Keratinocyte (primary cell): ENCODE measurements at regions not wholly inside any gene's neighbourhood (a gene's known extent, or its start where the extent isn't known, plus 50 kb on each side); places are given as distances from the start of the nearest gene placed in this dataset.

ENCODE experiments used
- DNase-seq: peaks from one replicate; pipeline ENCODE4 v3.0.0-alpha.2; 2011; ENCODE audit warnings: low read depth, missing footprints, low spot score
- FAIRE-seq: peaks from 2 replicates; lab custom pipeline; 2011; peaks lifted over from hg19 to GRCh38; lab: Jason Lieb, UNC
- H2AFZ ChIP-seq: 2 replicates; pipeline ENCODE4 v1.6.0; 2012; ENCODE audit warnings: low read length, control low read depth, inconsistent platforms; ENCODE audit not compliant: control insufficient read depth
- H3K27ac ChIP-seq: 2 replicates; pipeline ENCODE4 v1.5.1; 2011; ENCODE audit warnings: low read length; ENCODE audit not compliant: control insufficient read depth, insufficient read depth
- H3K27me3 ChIP-seq: 3 replicates; pipeline ENCODE4 v1.6.0; 2011; ENCODE audit warnings: low read length; ENCODE audit not compliant: control insufficient read depth, insufficient read depth; ENCODE audit errors: extremely low read depth
- H3K36me3 ChIP-seq, 2 experiments: 2 replicates in 1 of 2; 3 replicates in 1 of 2; pipeline ENCODE4 v1.5.1; 2011; ENCODE audit warnings: low read length in 2 of 2, mild to moderate bottlenecking in 1 of 2; ENCODE audit not compliant: control insufficient read depth in 2 of 2, insufficient read depth in 2 of 2; ENCODE audit errors: extremely low read depth in 1 of 2
- H3K4me1 ChIP-seq: 3 replicates; pipeline ENCODE4 v1.5.1; 2011; ENCODE audit warnings: low read length; ENCODE audit not compliant: control insufficient read depth, insufficient read depth; ENCODE audit errors: extremely low read depth
- H3K4me2 ChIP-seq: 3 replicates; pipeline ENCODE4 v1.6.0; 2011; ENCODE audit warnings: low read depth, low read length; ENCODE audit not compliant: control insufficient read depth, insufficient read depth; ENCODE audit errors: extremely low read depth
- H3K4me3 ChIP-seq, 3 experiments: fragments of 200-600 bp in 1 of 3; sonication (generic) in 1 of 3; 2 replicates in 2 of 3; 3 replicates in 1 of 3; pipeline ENCODE4 v1.5.1; 2011 to 2016; ENCODE audit warnings: low read length in 3 of 3, mild to moderate bottlenecking in 3 of 3, control low read depth in 2 of 3, inconsistent platforms in 1 of 3, low read depth in 1 of 3, mixed read lengths in 1 of 3, mixed run types in 1 of 3, moderate library complexity in 1 of 3; ENCODE audit not compliant: control insufficient read depth in 2 of 3, insufficient read depth in 2 of 3; ENCODE audit errors: extremely low read depth in 1 of 3
- H3K79me2 ChIP-seq: 2 replicates; pipeline ENCODE4 v1.6.0; 2012; ENCODE audit warnings: low read length; ENCODE audit not compliant: control insufficient read depth, insufficient read depth
- H3K9ac ChIP-seq: 3 replicates; pipeline ENCODE4 v1.6.0; 2011; ENCODE audit warnings: low read length; ENCODE audit not compliant: control insufficient read depth, insufficient read depth; ENCODE audit errors: extremely low read depth
- H3K9me1 ChIP-seq: 3 replicates; pipeline ENCODE4 v1.6.0; 2011; ENCODE audit warnings: low read length; ENCODE audit not compliant: control insufficient read depth, insufficient read depth; ENCODE audit errors: extremely low read depth
- H3K9me3 ChIP-seq: 2 replicates; pipeline ENCODE4 v1.5.1; 2012; ENCODE audit warnings: low read depth, low read length; ENCODE audit not compliant: control insufficient read depth
- H4K20me1 ChIP-seq: 3 replicates; pipeline ENCODE4 v1.6.0; 2011; ENCODE audit warnings: low read length; ENCODE audit not compliant: control insufficient read depth, insufficient read depth; ENCODE audit errors: extremely low read depth
- CTCF ChIP-seq, 3 experiments: IDR thresholded peaks in 1 of 3; conservative IDR thresholded peaks in 1 of 3; optimal IDR thresholded peaks in 1 of 3; 2 replicates in 2 of 3; 3 replicates in 1 of 3; pipeline versions ENCODE3 to v1.5.1; 2011; ENCODE audit warnings: low read length in 3 of 3, mild to moderate bottlenecking in 3 of 3, moderate library complexity in 2 of 3, control low read depth in 1 of 3, inconsistent platforms in 1 of 3; ENCODE audit not compliant: insufficient read depth in 2 of 3; ENCODE audit errors: extremely low read depth in 1 of 3
- EZH2 ChIP-seq: IDR thresholded peaks from one replicate; pipeline ENCODE4 v1.6.1; 2012; ENCODE audit warnings: inconsistent platforms, mild to moderate bottlenecking, low read length, moderate library complexity
- dilution Hi-C: fragments of 300-500 bp; cut with MboI; formaldehyde crosslinking; loops from one replicate; pipeline ENCODE4 v1.7.0; 2020; ENCODE audit warnings: low sequenced_read_pairs; ENCODE audit not compliant: extremely low pct_ligation_motif_present

GRCh38 chr12:53867216-53868012, 71.2 kb upstream of the HOXC13 start:
- Histone ChIP-seq H3K79me2 (no peaks in the 10 kb centered on the region), H3K36me3 (no peaks in the 10 kb centered on the region), H3K9me3 (no peaks in the 10 kb centered on the region), H3K4me3 (no peak overlapping the region), H3K9ac (no peak overlapping the region), H4K20me1 (no peaks in the 10 kb centered on the region), H3K4me1 (peaks cover 39% of the 10 kb centered on the region), H3K9me1 (no peaks in the 10 kb centered on the region), H3K27me3 (no peaks in the 10 kb centered on the region), H3K4me2 (no peak overlapping the region), H2AFZ (no peak overlapping the region), H3K27ac (no peak overlapping the region)
- dilution Hi-C loops = no loop called here
- FAIRE-seq = peak; percentile 78
- TF ChIP-seq EZH2 = no peak
- TF ChIP-seq CTCF (optimal IDR thresholded peaks at IDR 0.05 in 1 of 3, IDR thresholded peaks at IDR 0.05 in 1 of 3, conservative IDR thresholded peaks at IDR 0.05 in 1 of 3; ENCODE audit: extremely low read depth in 1 of 3, insufficient read depth in 2 of 3, low read length in 3 of 3) = no peak
- DNase-seq = no peak

- Histone ChIP-seq H3K9me1 (no peaks in the 10 kb centered on the region), H3K9ac (no peak overlapping the region), H3K27me3 (no peaks in the 10 kb centered on the region), H3K79me2 (no peaks in the 10 kb centered on the region), H3K36me3 (no peaks in the 10 kb centered on the region), H2AFZ (peak overlapping the region; percentile 59), H3K9me3 (no peaks in the 10 kb centered on the region), H3K4me3 (no peak overlapping the region), H4K20me1 (no peaks in the 10 kb centered on the region), H3K27ac (no peak overlapping the region), H3K4me1 (peaks cover 27% of the 10 kb centered on the region), H3K4me2 (peak overlapping the region; percentile 7)
- FAIRE-seq = peak; percentile 61
- no peak for DNase-seq
- dilution Hi-C loops = no loop called here
- TF ChIP-seq CTCF (optimal IDR thresholded peaks at IDR 0.05 in 1 of 3, IDR thresholded peaks at IDR 0.05 in 1 of 3, conservative IDR thresholded peaks at IDR 0.05 in 1 of 3; ENCODE audit: extremely low read depth in 1 of 3, insufficient read depth in 2 of 3, low read length in 3 of 3) (no peak), EZH2 (no peak)
These were observed 70.1 kb upstream of the HOXC13 start for GRCh38 chr12:53868511-53868986.
